ENCODE measurements at regions not wholly inside any gene's neighbourhood (a gene's known extent, or its start where the extent isn't known, plus 50 kb on each side); places are given as distances from the start of the nearest gene placed in this dataset.

DNA sequence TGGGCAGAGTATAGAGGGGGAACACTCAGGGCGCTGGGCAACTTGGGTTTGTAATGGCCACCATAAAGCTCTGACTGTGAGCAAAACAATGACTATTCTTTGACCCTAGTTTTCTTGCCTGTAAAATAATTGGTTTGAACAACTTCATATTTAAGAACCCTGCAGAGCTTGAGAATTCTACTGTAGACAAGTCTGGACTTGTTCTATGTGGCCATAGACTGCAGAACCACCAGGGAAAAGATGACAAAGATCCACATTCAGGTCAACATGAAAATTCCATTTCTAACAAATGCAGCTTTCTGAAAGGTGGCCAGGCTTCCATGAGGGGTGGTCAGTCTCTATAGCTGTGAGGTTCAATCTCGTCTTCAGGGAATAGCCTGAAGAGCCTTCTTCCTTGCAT is 239.4 kb upstream of the LRRN1 start:
- no peak for FAIRE-seq

DNA sequence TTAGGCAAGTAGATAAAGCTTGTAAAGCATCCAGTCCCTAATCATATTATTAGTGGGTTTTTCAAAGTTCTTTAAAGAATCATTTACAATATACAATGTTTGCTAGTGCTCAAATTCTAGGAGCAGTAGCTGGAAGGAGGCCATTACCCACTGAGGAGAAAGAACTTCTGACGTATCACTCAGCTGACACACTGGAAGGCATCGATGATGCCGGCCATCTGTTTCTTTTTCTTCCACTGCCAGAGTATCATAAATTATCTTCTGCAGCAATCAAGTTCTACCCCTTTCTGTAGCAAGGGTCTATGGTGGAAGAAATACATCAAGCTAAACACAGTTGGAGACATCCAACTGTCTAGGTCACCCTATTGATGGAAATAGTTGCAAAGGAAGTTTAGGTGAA is 243.2 kb upstream of the LRRN1 start:
- FAIRE-seq = no peak

DNA sequence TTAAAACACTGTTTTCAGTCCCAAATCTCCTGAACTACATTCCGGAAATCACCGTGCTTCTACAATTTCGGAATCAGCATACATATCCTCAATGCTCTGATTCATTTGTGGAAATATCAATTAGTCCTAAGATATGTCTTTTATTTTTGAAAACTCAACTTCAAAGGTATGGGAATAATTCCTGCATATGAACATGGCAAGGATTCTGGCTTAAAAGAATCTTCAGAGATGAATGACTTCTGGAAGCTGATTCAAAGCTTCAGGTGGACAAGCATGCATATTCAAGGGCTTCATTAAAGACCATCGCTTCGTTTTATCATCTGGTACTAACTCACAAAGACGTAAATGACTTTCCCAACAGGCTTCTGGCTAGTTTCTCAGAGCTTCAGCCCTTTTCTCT is 246.0 kb upstream of the LRRN1 start:
- FAIRE-seq = no peak

DNA sequence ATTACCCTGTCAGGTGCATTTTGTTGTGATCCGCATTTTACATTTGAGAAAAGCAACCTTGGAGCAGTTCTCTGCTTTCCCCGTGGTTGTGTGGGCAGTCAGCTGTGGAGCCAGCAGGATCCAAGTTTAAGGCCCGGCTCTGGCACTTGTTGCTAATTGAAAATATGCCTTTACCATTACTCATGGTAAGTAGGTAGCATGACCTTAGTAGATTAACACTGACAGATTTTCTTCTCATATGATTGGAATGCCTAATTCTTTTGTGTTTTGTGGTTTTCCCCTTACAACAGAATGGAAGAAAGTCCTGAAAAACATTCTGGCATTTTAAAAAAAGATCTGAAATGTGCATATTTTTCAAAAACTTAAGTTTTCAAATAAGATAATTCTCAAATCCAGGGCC is 246.5 kb upstream of the LRRN1 start:
- FAIRE-seq = no peak

DNA sequence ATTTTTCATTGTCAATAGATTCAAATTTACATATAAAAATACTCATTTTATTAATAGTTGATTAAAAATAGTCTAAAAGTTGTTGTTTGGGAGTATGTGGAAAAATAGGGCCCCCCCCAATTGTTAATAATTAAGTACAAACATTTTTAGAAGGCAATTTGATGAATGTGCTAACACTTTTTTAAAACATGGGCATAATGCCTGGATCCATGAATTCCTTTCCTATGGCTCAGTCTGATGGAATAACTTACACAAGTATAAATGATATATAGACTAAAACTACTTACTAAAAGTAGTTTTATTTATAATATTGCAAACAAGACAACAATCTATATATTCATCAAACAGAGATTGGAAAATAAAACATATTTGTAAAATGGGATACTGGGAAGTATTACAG is 247.2 kb upstream of the LRRN1 start:
- no peak for FAIRE-seq

DNA sequence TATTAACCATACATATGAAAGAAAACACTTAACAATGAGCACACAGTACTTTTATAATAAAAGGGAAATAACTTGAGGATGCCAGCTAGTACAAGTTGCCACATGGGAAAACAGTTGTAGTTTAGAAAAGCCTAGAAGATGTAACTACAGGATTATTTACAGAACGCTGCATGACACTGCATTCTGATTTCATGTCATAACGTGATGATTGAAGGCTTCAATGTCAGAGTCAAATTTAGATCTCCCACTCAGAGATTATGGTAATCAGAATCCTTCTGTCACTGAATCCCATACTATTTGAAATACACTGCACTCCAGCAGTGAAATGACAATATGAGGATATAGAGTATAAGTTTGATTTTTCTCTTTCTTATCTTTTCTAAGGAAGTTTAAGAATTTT is 253.9 kb upstream of the LRRN1 start:
- no peak for FAIRE-seq

DNA sequence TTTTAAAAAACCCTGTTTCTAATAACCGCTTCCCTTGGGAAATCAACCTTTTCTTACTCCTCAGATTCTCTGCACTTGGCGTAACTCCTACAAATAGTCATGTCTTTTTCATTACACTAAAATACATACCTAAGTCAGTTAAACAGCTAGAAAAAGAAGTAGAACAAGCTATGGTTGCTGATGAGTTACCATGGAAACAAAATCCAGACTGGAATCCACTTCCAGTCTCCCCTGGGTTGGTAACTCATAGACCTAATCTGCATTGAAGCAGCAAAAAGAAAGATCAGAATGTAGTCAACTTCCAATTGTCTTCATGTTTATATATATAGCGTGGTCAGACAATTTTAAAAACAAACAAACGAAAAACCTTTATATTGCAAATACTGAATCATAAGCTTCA is 260.8 kb upstream of the LRRN1 start:
- FAIRE-seq = no peak

DNA sequence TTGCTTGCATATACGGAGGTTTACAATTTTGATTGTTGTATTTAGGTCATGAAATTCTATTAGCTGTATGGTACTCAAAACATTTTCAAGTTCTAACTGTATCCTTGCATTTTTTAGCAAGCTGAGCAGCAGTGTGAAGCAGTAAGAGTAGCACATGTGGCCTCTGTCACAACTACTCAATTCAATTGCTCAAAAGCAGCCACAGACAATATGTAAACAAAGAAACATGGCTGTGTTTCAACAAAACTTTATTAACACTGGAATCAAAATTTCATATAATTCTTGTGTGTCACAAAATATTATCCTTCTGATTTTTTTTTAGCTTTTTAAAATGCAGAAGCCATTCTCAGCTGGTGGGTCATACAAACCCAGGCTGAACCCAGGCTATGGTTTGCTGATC is 266.7 kb upstream of the LRRN1 start:
- FAIRE-seq = no peak

DNA sequence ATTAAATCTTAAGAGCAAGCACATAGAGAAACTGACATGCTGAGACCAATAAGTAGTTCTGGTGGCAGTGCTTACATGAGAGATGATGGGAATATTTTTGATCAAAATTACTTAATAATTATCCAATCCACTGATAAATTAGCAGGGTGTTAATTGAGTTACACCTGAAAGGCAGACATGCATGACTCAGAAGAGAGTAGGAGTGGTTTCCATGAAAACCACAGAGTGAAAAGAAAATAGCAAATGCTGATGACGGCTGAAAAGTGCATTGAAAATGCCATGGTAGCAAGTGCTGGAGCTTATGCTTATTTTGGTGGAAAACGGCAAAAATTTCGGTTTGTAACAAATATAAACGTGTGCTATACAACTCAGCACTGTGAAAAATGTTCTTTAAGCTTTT is 267.8 kb upstream of the LRRN1 start:
- no peak for FAIRE-seq

DNA sequence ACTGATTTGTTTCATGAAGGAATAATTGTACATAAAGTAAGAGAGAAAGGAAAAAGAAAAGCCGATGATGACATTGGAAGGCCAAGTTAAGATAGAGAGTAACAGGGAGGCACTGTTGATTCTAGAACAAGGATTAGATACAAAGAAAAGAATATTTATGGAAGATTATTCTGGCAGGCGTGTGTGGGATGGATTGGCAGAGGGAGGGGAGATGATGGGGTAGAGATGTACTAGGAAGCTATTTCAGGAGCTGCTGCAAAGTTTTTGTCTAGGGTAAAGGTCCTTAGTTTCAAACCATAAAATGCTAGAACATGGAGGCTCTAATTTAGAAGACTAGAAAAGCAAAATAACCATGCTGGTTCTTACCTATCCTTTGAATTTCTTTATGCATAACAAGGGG is 280.0 kb upstream of the LRRN1 start:
- no peak for FAIRE-seq

DNA sequence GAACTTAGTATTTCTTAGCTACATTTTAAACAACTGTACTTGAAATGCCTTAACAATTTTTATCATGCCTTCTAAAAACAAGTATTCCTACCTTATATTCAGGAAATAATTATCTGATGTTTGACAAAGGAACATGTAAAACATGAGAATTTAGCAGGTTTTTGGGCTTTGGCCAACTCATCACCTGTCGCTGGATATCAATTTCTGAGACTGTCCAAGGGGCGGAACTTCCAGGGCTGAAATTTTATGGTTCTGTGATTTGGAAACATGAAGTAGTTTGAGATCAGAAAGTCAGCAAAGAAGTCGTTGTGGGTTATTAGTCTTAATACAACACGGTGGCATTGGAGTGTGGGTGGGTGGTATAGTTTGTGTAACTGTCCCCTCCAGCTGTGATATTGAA is 282.2 kb upstream of the LRRN1 start:
- no peak for FAIRE-seq

DNA sequence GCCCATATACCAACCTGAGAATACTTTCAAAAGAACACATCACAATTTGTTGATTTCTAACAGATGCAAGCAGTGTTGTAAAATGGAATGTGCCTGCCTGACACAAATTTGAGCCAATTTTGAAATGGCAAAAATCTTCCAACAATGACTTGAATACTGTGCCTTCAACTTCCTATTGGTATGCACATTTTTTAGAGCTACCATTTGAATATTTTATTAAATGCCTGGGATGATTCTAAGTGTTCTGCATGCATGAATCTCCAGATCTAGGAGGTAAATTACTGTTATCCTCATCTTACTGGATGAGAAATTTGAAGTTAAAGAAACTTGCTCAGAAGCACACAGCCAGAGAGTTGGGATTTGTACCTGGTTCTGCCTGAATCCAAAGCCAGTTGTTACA is 282.8 kb upstream of the LRRN1 start:
- no peak for FAIRE-seq

DNA sequence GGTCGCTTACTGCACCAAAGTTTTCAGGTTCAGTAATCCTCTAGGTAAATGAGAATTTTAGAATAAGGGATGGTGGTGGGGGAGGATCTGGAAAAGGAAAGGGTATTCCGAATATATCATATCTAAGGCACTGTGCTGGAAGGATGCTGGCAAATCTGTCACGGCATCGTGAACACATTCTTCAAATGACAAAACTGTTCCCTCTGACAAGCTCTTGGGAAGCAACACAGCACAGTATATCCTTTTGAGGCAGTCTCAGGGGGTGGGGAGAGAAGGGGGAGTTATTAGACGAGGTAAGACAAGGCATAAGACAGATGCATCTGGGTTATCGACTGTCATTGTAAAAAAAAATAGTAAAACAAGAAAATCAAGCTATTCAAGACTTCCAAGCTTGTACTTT is 289.6 kb upstream of the LRRN1 start:
- FAIRE-seq = no peak

DNA sequence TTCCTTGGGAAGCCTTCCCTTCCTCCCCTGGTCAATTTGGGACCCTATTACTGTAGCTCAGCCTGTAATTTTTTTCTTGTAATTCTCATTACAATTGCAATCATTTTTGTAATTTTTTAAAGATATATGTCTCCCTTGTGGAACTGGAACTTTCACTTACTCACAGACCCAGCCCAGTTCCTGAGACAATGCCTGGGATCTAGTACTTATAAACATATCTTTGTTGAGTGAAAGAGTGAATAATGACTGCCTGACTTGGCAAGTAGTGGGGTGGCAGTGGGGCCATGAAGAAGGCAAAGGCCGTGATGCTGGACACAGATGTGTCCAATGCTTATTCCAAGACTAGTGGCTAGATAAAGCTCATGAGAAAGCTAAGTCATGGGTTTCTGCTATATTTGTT is 294.5 kb upstream of the LRRN1 start:
- no peak for FAIRE-seq

DNA sequence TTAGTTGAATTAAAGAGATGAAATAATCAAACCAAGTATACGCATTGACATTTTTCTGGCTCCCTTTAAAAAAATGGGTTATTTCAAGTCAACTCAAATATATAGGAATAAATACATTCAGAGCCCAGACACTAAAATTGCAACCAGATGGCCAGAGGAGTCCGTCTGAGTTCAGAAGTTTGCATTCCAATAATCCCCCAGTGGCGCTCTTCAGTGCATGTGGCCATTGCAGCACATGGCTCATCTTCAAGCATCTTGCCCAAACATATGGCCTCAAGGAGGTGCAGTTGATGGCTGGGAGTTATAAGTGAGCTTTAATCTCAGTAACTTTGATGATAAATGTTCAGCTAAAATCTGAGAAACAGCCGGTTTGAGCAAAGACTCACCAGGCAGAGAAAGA is 295.8 kb upstream of the LRRN1 start:
- FAIRE-seq = no peak

DNA sequence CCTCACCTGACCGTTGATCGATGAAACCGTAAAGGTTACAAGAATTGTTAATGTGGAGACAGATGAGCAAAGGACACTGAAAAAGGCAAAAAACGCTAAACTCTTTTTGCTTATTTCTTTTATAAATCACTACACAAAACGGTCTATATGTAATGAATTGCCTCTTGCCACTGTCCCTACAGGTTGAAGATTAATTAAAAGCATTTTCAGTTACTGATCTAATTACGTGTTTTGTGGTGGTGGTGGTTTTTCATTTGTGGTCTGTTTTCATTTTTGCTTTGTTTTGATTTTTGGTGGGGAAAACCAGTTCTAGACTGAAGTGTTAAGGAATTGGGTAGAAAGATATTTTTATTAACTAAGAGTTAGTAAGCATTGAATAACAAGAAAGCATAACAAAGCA is 299.2 kb upstream of the LRRN1 start:
- no peak for FAIRE-seq

DNA sequence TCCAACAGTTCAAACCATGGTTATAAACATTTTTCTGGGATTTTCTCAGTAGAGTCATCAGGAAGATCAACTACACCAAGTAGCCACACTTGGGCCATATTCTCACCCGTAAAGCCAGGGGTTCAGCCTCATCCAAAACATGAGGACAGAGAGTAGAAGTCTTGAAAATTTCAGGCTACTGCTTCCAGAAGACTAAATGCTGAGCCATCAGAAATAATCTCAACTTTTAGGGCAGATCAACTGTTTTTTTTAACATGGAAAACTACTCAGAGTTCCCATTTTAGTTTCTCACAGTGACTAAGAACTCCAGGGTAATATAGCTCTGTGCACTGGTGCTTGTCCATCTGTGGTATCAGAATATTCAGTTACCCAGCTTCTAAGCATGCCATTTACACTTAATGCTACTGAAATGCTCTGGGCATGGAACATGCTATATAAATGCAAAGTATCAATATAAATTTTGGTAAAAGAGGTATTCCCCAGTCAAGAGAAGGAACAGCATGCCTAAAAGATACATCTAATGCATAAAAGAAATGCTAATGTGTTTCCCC is 300.1 kb upstream of the LRRN1 start:
- no peak for FAIRE-seq

DNA sequence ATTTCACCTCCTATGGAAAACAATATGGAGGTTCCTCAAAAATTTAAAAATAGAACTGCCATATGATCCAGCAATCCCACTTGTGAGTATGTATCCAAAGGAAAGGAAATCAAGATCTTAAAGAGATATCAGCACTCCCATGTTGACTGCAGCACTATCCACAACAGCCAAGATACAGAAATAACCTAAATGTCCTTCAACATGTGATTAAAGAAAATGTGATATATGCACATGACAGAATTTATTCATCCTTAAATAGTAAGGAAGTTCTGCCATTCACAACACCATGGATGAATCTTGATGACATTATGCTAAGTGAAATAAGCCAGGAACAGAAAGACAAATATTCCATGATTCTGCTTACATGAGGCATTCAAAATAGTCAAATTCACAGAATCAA is 303.6 kb upstream of the LRRN1 start:
- FAIRE-seq = no peak

DNA sequence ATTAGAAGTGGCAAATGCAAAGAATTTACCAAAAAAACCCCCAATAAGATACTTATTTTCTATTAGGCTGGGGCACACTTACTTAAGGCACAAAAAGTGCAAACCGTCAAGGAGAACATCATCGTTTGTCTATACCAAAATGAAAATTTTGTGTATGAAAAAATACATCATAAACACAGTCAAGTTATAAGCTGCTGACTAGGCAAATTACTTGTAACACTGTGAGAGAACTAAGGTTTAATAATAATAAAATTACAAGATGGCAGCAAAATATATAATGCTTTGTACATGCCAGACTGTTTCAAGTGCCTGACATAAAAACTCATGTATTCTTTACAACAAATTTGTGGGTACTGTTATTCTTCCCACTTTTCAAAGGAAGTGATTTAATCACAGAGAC is 297.2 kb upstream of the CRBN start:
- FAIRE-seq = no peak

DNA sequence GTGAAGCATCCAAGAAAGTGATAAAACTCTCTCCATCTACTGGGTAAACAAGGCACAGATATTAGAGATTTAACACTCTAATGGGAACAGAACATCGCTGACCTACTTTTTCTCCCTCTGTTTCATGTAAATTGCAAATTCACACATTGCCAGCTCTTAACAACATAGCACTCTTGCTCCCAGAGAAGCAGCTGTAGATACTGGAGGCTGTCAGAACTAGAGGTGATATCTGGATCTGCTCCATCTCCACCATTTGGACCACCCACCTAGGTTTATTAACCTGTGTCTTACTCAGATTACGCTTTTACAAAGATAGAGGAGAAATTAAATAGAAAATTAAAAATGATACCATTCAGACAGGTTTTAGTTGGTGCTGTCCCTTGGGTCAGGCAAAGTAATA is 289.1 kb upstream of the CRBN start:
- no peak for FAIRE-seq

DNA sequence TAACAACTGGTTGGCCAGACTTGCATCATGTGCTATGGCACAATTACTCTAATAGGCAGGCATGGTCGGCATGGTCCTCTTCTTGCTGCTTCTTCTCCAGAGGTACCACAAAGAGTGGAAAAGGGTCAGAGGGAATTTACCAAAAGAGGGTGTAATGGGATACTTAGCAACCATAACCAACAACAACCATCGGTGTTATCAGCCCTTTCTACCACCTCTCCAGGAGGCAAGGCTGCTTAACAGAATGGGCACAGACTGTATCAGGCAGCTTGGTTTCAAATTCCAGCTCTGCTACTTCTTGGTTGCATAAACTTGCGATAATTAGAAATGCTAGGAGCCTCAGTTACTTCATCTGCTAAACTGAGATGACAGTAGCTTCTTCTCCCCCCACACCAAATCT is 284.6 kb upstream of the CRBN start:
- no peak for FAIRE-seq

DNA sequence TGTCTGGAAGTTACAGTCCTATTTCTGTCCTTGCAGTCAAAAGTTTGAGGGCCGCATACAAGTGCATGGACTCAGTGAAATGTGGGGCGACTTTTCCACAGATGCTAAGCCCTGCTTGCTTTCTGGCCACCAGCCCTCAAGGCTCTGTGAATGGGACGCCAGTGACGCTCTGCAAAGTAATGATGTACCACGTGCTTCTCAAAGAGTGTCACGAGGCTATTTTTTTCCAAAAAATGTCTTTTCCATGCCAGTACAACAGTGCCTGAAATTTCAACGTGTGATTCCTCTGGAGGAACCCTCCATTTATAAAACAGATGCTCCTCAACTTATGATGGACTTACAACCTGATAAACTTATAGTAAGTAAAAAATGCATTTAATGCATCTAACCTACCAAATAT is 281.8 kb upstream of the CRBN start:
- no peak for FAIRE-seq

DNA sequence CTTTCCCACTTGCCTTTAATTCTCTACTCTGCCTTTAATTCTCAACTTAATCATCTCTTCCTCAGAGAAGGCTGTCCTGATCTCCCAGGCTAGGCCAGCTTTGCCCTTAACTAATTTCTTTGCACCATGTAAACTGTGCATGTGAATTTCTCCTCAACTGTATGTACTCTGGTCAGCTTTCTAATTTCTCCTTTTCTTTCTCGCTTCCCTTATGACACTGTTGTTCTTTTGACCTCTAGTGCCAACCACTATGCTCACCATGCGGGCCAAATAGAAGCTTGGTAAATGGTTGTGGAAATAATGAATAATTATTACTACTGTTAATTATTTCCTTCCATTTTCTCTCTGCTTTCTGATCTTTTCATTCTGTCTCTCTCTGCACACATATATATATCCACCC is 269.0 kb upstream of the CRBN start:
- no peak for FAIRE-seq

DNA sequence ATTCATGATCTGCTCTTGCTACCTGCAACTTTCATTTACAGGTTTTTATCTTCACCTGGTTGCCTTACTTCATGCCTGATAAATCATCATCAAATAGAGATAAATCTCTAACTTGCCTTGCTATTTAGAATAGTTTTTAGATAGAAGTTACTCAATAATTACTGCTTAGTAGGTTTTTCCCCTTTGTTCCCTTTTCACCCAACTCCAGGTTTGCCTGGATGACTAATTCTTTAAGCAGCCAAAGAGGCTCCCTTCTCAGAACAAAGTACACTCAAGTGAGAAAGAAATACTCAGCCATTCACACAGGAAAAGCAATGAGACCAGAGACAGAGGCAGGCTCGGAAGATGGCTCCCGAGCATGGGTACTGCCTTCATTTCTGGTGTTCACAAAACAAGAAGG is 268.1 kb upstream of the CRBN start:
- FAIRE-seq = no peak

DNA sequence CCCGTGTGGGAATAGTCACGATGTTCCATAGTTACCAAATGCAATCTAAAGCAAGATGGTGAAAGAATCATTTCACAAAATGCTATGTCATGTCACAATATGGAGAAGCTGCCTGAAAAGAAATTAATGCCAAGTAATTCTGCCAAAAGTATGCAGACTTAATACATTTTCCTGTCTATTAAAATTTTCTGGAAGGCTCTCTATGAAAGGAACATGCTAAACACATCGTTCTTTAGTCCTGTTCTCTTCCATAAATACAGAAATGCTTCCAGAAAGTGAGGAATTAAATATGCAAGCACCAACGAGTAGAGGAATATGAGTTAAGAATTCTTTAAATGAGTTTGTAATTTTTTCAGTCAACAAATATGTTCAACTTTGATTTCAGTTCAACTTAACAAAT is 266.8 kb upstream of the CRBN start:
- FAIRE-seq = no peak

DNA sequence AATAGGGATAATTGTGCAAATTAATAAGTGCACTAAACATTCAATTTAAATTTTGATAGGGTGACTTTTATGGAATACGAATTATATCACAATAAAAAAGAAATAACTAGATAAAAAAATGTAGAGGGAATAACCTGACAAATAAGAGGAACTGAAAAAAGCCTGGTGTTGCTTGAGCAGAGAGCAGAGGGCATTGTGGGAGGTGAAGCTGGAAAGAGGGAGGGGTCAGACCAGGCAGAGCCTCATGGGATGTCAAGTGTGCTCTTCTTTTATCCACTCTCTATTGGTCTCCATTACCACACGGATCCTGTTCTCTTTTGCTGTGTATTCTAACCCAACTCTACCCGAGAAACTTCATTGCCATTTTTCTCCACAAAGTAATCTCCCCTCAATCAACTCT is 264.0 kb upstream of the CRBN start:
- FAIRE-seq = no peak

All from TTC549 (cell line).